Mesothelial cell of epicardium (in vitro differentiated cells): ENCODE measurements at regions not wholly inside any gene's neighbourhood (a gene's known extent, or its start where the extent isn't known, plus 50 kb on each side); places are given as distances from the start of the nearest gene placed in this dataset.

Experiments used
- DNase-seq, 2 experiments: peaks; one replicate each; pipeline ENCODE4 v3.0.0; 2021; ENCODE audit warnings: low spot score in 2 of 2; ENCODE audit not compliant: unreplicated experiment in 2 of 2
- H3K27ac Mint-ChIP-seq: 2 replicates; pipeline ENCODE4 v1.8.0; 2021; ENCODE audit warnings: mixed read lengths
- H3K27me3 Mint-ChIP-seq: 2 replicates; pipeline ENCODE4 v1.8.0; 2021; ENCODE audit warnings: low read depth, mixed read lengths
- H3K36me3 Mint-ChIP-seq: 2 replicates; pipeline ENCODE4 v1.8.0; 2021; ENCODE audit warnings: mixed read lengths
- H3K4me1 Mint-ChIP-seq: 2 replicates; pipeline ENCODE4 v1.8.0; 2021; ENCODE audit warnings: mixed read lengths
- H3K4me3 Mint-ChIP-seq: 2 replicates; pipeline ENCODE4 v1.8.0; 2021; ENCODE audit warnings: mild to moderate bottlenecking, moderate library complexity, mixed read lengths
- H3K9me3 Mint-ChIP-seq: 2 replicates; pipeline ENCODE4 v1.8.0; 2021; ENCODE audit warnings: mixed read lengths
- TF ChIP-seq, protein P1 (sequence below): fragments of 200-600 bp; sonication (generic); IDR thresholded peaks from one replicate; pipeline ENCODE4 v1.5.0; 2021; ENCODE audit warnings: antibody characterized with exemption; ENCODE audit not compliant: unreplicated experiment

DNA sequence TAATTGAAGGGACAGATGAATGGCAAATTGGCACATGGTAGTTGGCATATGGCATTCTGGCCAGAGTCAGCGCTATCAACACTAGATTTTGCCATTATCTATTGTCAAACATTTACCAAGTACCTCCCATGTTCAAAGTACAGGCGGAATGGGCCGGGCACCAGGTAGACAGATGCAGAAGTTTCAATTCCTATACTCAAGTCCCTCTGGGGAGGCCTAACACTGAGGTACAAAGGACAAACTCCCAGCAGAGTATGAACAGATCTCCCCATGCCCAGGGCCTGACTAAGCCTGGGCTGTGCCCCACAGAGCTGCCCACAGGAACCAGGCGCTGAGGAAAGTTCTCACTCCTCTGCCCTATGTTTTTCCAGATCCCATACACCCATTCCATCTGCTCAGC lies 257.5 kb upstream of the KLHL29 start:
- H3K36me3 Mint-ChIP-seq = no peaks in the 10 kb centered on the region
- DNase-seq = no peak
- peaks cover 5% of the 10 kb centered on the region for H3K4me1 Mint-ChIP-seq
- no peak overlapping the region for H3K27ac Mint-ChIP-seq
- TF ChIP-seq, protein P1, sequence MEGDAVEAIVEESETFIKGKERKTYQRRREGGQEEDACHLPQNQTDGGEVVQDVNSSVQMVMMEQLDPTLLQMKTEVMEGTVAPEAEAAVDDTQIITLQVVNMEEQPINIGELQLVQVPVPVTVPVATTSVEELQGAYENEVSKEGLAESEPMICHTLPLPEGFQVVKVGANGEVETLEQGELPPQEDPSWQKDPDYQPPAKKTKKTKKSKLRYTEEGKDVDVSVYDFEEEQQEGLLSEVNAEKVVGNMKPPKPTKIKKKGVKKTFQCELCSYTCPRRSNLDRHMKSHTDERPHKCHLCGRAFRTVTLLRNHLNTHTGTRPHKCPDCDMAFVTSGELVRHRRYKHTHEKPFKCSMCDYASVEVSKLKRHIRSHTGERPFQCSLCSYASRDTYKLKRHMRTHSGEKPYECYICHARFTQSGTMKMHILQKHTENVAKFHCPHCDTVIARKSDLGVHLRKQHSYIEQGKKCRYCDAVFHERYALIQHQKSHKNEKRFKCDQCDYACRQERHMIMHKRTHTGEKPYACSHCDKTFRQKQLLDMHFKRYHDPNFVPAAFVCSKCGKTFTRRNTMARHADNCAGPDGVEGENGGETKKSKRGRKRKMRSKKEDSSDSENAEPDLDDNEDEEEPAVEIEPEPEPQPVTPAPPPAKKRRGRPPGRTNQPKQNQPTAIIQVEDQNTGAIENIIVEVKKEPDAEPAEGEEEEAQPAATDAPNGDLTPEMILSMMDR = no peak
- H3K4me3 Mint-ChIP-seq = no peak overlapping the region
- peaks cover 10% of the 10 kb centered on the region for H3K27me3 Mint-ChIP-seq
- H3K9me3 Mint-ChIP-seq = peaks cover 10% of the 10 kb centered on the region

DNA sequence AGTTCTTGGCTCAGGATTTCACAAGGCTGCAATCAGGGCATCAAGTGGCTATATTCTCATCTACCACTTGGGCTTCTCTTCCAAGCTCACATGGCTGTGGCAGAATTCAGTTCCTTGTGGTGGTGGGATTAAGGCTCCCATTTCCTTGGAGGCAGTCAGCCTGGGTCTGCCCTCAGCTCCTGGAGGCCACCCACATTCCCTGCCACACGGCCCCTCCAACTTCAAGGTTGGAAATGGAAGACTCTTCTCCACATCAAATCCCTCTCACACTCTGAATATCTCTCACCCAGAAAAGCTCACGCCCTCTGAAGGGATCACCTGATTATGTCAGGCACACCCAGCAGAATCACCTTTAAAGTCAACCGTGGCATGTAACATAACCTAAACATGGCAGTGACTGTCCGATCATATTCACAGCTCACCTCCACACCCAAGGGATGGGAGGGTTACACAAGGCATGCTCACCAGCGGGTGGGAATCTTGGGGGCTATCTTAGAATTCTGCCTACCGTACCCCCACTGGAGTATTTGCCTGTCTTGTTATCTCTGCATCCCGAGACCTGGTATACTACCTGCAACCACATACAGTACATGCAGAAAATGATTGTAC lies 256.2 kb upstream of the KLHL29 start:
- TF ChIP-seq, protein P1 = no peak
- Mint-ChIP-seq H3K27ac (no peak overlapping the region), H3K27me3 (peaks cover 10% of the 10 kb centered on the region), H3K9me3 (peaks cover 10% of the 10 kb centered on the region), H3K36me3 (no peaks in the 10 kb centered on the region), H3K4me3 (no peak overlapping the region), H3K4me1 (peaks cover 7% of the 10 kb centered on the region)
- DNase-seq = no peak

DNA sequence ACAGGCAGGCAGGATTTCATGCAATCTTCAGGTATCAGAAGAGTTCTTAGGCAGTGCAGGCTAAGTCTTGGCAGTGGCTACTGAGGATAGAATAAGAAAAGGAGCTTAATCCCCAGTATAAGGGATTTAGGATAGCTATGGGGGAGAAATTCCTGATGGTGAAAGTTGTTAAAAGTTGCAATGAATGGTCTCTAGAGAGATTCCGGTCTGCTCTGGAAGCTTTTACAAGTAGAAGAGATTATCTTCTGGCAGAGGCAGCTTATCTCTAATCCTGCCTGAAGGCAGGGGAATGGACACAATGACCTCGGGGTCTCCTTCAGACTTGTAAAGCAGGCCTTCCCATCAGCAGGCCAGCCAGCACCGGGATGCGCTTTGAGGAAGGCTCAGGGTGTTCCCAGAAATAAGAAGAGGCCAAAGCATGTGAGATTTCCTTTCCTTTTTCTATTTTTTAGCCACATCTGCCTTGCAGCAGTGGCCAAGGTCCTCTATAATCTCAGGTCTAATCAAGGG lies 253.9 kb upstream of the KLHL29 start:
- Mint-ChIP-seq H3K27me3 (peaks cover 7% of the 10 kb centered on the region), H3K4me1 (peaks cover 24% of the 10 kb centered on the region), H3K4me3 (no peak overlapping the region), H3K27ac (no peak overlapping the region), H3K9me3 (peaks cover 10% of the 10 kb centered on the region), H3K36me3 (no peaks in the 10 kb centered on the region)
- no peak for DNase-seq
- TF ChIP-seq, protein P1 = no peak

DNA sequence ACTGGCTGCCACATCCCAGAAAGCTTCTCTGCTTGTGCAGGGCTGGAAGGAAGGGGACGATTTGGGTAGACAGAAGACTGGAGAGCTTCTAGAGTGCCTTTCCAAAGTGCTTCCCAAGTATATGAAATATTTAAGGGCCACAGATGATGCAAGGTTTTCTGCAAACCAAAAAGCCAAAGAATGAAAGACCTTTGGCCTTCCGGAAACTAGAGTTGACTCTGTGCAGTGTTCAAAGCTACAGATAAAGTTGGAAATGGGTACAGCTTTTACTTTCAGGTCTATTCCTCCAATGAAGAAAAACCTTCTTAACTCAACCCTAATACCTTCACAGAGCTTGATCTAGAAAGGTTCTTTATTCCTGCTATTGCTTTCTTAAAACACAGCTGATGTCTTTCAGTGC lies 253.0 kb upstream of the KLHL29 start:
- Mint-ChIP-seq H3K4me3 (no peak overlapping the region), H3K9me3 (peaks cover 10% of the 10 kb centered on the region), H3K36me3 (no peaks in the 10 kb centered on the region), H3K4me1 (peaks cover 24% of the 10 kb centered on the region), H3K27ac (no peak overlapping the region), H3K27me3 (peaks cover 6% of the 10 kb centered on the region)
- TF ChIP-seq, protein P1 = no peak
- no peak for DNase-seq

DNA sequence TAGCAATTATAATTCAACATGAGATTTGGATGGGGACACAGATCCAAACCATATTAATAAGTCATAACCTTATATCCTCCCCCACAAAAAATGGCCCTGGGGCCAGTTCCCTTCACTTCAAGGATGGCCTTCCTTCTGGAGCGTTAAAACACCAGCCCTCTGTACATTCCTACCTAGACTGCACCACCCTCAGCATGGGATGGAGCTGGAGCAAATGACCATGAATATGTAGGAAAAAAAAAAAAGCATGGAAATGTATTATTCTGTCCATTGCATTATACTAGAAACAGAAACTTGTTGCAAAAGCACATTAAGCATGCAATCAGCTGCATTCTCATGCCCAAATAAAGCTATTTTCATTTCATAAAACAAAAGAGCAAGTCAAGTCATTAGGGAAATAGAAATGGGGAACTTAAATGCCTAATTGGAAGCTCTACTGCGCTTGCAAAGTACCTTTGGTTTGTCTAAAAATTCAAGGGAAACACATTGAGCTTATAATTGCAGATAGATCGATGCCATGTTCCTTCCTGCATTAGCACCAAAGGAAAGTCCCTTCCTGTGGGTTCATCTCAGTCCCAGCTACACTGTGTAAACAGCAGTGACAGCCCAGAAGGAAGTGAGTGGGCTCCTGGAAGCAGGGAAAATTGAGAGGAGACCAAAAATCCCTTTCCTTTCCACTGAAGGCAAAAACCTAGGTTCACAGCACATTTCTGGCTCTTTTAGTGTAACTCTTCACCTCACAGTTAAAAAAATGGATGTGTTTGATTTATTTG lies 252.0 kb upstream of the KLHL29 start:
- peaks cover 4% of the 10 kb centered on the region for H3K27me3 Mint-ChIP-seq
- H3K4me3 Mint-ChIP-seq = no peak overlapping the region
- no peaks in the 10 kb centered on the region for H3K36me3 Mint-ChIP-seq
- DNase-seq = no peak
- no peak overlapping the region for H3K27ac Mint-ChIP-seq
- H3K9me3 Mint-ChIP-seq = peaks cover 10% of the 10 kb centered on the region
- TF ChIP-seq, protein P1 = no peak
- H3K4me1 Mint-ChIP-seq = peaks cover 24% of the 10 kb centered on the region
